PC-3 (cell line): ENCODE measurements at regions not wholly inside any gene's neighbourhood (a gene's known extent, or its start where the extent isn't known, plus 50 kb on each side); places are given as distances from the start of the nearest gene placed in this dataset.

Source experiments
- ATAC-seq: fragments of 200-7000 bp; cut with Tn5 transposase; 2 replicates; pipeline ENCODE4 v1.9.1; 2020; ENCODE audit warnings: mild to moderate bottlenecking, moderate library complexity
- BruUV-seq: library from RNA; stranded (reverse); fragments of 400-500 nt; replicated peaks from 2 replicates; lab custom pipeline; 2021; lab: Mats Ljungman, UMichigan
- CTCF ChIA-PET: fragments of 300-600 bp; sonication (Branson Sonifier 250); formaldehyde crosslinking; loops from one replicate; lab custom pipeline; 2022; ENCODE audit warnings: antibody characterized with exemption; lab: Charles Lee
- POLR2A ChIA-PET: fragments of 300-600 bp; sonication (Branson Sonifier 250); formaldehyde crosslinking; loops from one replicate; lab custom pipeline; 2022; ENCODE audit warnings: antibody characterized with exemption; ENCODE audit not compliant: unreplicated experiment; lab: Charles Lee
- DNase-seq: peaks from one replicate; pipeline ENCODE4 v3.0.0-alpha.2; 2015
- H2AFZ ChIP-seq: fragments of 300-600 bp; sonication (generic); 2 replicates; pipeline ENCODE4 v1.6.0; 2016; ENCODE audit warnings: antibody characterized with exemption, low read length
- H3F3A ChIP-seq: fragments of 300-600 bp; sonication (generic); one replicate; pipeline ENCODE4 v1.6.0; 2017; ENCODE audit warnings: antibody characterized with exemption, low read length, control low read depth, mild to moderate bottlenecking; ENCODE audit not compliant: unreplicated experiment
- H3K27ac ChIP-seq: fragments of 300-600 bp; sonication (generic); 2 replicates; pipeline ENCODE4 v1.5.1; 2016; ENCODE audit warnings: mild to moderate bottlenecking, low read length
- H3K27me3 ChIP-seq: fragments of 300-600 bp; sonication (generic); 2 replicates; pipeline ENCODE4 v1.6.1; 2016; ENCODE audit warnings: low read length, mixed read lengths
- H3K36me3 ChIP-seq: fragments of 300-600 bp; sonication (generic); 2 replicates; pipeline ENCODE4 v1.6.1; 2016; ENCODE audit warnings: low read depth, mixed run types, low read length, mixed read lengths
- H3K4me1 ChIP-seq: fragments of 300-600 bp; sonication (generic); 2 replicates; pipeline ENCODE4 v1.5.1; 2016; ENCODE audit warnings: low read length; ENCODE audit not compliant: insufficient read depth
- H3K4me2 ChIP-seq: fragments of 300-600 bp; sonication (generic); 2 replicates; pipeline ENCODE4 v1.6.0; 2016; ENCODE audit warnings: low read length
- H3K4me3 ChIP-seq: fragments of 300-600 bp; sonication (generic); 2 replicates; pipeline ENCODE4 v1.5.1; 2016; ENCODE audit warnings: mild to moderate bottlenecking, low read length, mixed read lengths
- H3K79me2 ChIP-seq: fragments of 300-600 bp; sonication (generic); 2 replicates; pipeline ENCODE4 v1.6.1; 2017; ENCODE audit warnings: low read length, mixed read lengths
- H3K9ac ChIP-seq: fragments of 300-600 bp; sonication (generic); 2 replicates; pipeline ENCODE4 v1.6.0; 2016; ENCODE audit warnings: mild to moderate bottlenecking, low read length
- H3K9me2 ChIP-seq: fragments of 300-600 bp; sonication (generic); replicated peaks from 2 replicates; pipeline ENCODE4 v1.6.1; 2016; ENCODE audit warnings: mixed run types, low read length, mixed read lengths
- H3K9me3 ChIP-seq: fragments of 300-600 bp; sonication (generic); 2 replicates; pipeline ENCODE4 v1.6.1; 2016; ENCODE audit warnings: low read length, mixed read lengths
- H4K20me1 ChIP-seq: fragments of 300-600 bp; sonication (generic); 2 replicates; pipeline ENCODE4 v1.6.1; 2016; ENCODE audit warnings: low read length, mixed read lengths
- CTCF ChIP-seq: fragments of 300-600 bp; sonication (generic); conservative IDR thresholded peaks from 2 replicates; pipeline ENCODE4 v1.5.1; 2017; ENCODE audit warnings: antibody characterized with exemption, low read depth, mild to moderate bottlenecking, low read length
- EZH2 ChIP-seq: fragments of 300-600 bp; sonication (generic); IDR thresholded peaks from one replicate; pipeline ENCODE4 v1.6.1; 2017; ENCODE audit warnings: antibody characterized with exemption, mild to moderate bottlenecking, low read length; ENCODE audit not compliant: unreplicated experiment
- EZH2phosphoT487 ChIP-seq: fragments of 300-600 bp; sonication (generic); IDR thresholded peaks from 2 replicates; pipeline ENCODE4 v1.6.1; 2018; ENCODE audit warnings: mild to moderate bottlenecking, antibody characterized with exemption, low read length, borderline replicate concordance
- intact Hi-C: fragments of 100-400 bp; cut with micrococcal nuclease; formaldehyde crosslinking; loops from 2 replicates; pipeline ENCODE4 v1.9.0; 2023

GRCh38 chr3:67745296-67745695 lies 90.9 kb upstream of the SUCLG2 start:
- H3K27me3 ChIP-seq: no peaks in the 10 kb centered on the region
- H4K20me1 ChIP-seq: no peaks in the 10 kb centered on the region
- no peaks in the 10 kb centered on the region for H3K9me2 ChIP-seq
- TF ChIP-seq CTCF (no peak), EZH2 (no peak), EZH2phosphoT487 (no peak)
- no peak overlapping the region for H3K4me2 ChIP-seq
- ChIA-PET CTCF (no interaction called here), POLR2A (no interaction called here)
- intact Hi-C loops: no loop called here
- no peak overlapping the region for H3K27ac ChIP-seq
- H3K79me2 ChIP-seq: no peaks in the 10 kb centered on the region
- DNase-seq (no peak), ATAC-seq (no peak)
- H2AFZ ChIP-seq: no peak overlapping the region
- no peaks in the 10 kb centered on the region for H3K4me1 ChIP-seq
- no TSS peak for BruUV-seq
- no peaks in the 10 kb centered on the region for H3K36me3 ChIP-seq
- no peaks in the 10 kb centered on the region for H3K9me3 ChIP-seq
- H3K4me3 ChIP-seq: no peak overlapping the region
- no peak overlapping the region for H3K9ac ChIP-seq
- no peaks in the 10 kb centered on the region for H3F3A ChIP-seq

DNA sequence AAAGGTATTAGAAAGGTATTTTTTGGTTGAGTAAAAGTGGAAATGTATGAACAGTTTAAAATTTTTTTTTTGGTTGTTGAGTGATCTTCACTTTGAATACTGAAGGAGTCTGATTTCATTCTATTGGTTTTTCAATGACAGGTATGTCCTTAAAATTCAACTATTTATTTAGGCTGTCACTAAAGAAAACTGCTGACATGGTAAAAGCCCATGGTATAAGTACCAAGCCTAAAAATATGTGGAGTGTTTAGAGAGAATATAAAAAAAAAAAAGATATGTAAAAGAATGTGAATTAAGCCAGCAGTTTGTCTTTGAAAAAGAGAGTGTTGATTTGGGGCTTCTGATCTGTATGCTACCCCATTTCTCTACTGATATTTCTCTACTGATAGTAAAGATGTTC lies 90.3 kb upstream of the SUCLG2 start:
- Histone ChIP-seq H3K27ac (no peak overlapping the region), H3K36me3 (no peaks in the 10 kb centered on the region), H3K9me3 (no peaks in the 10 kb centered on the region), H3K9ac (no peak overlapping the region), H3K4me1 (no peaks in the 10 kb centered on the region), H3K27me3 (no peaks in the 10 kb centered on the region), H3K4me2 (no peak overlapping the region), H4K20me1 (no peaks in the 10 kb centered on the region), H3K9me2 (no peaks in the 10 kb centered on the region), H3K4me3 (no peak overlapping the region), H3F3A (no peaks in the 10 kb centered on the region), H2AFZ (no peak overlapping the region), H3K79me2 (no peaks in the 10 kb centered on the region)
- intact Hi-C loops: no loop called here
- POLR2A ChIA-PET: no interaction called here
- no TSS peak for BruUV-seq
- DNase-seq (no peak), ATAC-seq (no peak)
- TF ChIP-seq EZH2phosphoT487 (no peak), EZH2 (no peak), CTCF (no peak)
- CTCF ChIA-PET: no interaction called here

GRCh38 chr3:67739851-67740250 lies 85.4 kb upstream of the SUCLG2 start:
- CTCF ChIA-PET: no interaction called here
- no peak for ATAC-seq

More at GRCh38 chr3:67739851-67740250, 85.4 kb upstream of the SUCLG2 start:
- POLR2A ChIA-PET: no interaction called here
- no peak for DNase-seq
- TF ChIP-seq CTCF (no peak), EZH2phosphoT487 (no peak), EZH2 (no peak)
- intact Hi-C loops: no loop called here
- no peaks in the 10 kb centered on the region for H4K20me1 ChIP-seq
- no peak overlapping the region for H3K4me3 ChIP-seq
- no peak overlapping the region for H2AFZ ChIP-seq
- H3K4me1 ChIP-seq: no peaks in the 10 kb centered on the region
- H3F3A ChIP-seq: no peaks in the 10 kb centered on the region
- H3K9me2 ChIP-seq: no peaks in the 10 kb centered on the region
- no TSS peak for BruUV-seq
- H3K79me2 ChIP-seq: no peaks in the 10 kb centered on the region
- H3K27me3 ChIP-seq: no peaks in the 10 kb centered on the region
- no peak overlapping the region for H3K27ac ChIP-seq
- no peaks in the 10 kb centered on the region for H3K9me3 ChIP-seq
- H3K9ac ChIP-seq: no peak overlapping the region
- H3K36me3 ChIP-seq: no peaks in the 10 kb centered on the region
- H3K4me2 ChIP-seq: no peak overlapping the region
